ENCODE measurements at regions not wholly inside any gene's neighbourhood (a gene's known extent, or its start where the extent isn't known, plus 50 kb on each side); places are given as distances from the start of the nearest gene placed in this dataset.

GRCh38 chr1:115213130-115213529 lies 123.8 kb upstream of the TSPAN2 start:
- TF ChIP-seq EZH2 (IDR thresholded peaks at IDR 0.05; ENCODE audit: borderline replicate concordance, low read depth, low read length, poor library complexity, severe bottlenecking) (no peak), CTCF (conservative IDR thresholded peaks at IDR 0.05; ENCODE audit: low read depth, low read length) (no peak)
